Neural cell (in vitro differentiated cells): ENCODE measurements at regions not wholly inside any gene's neighbourhood (a gene's known extent, or its start where the extent isn't known, plus 50 kb on each side); places are given as distances from the start of the nearest gene placed in this dataset.

Experiments
- CTCF ChIP-seq: fragments of 450-650 bp; IDR thresholded peaks from 2 replicates; pipeline ENCODE4 v1.5.1; 2014; ENCODE audit warnings: antibody characterized with exemption, mild to moderate bottlenecking, moderate library complexity; ENCODE audit not compliant: poor library complexity, severe bottlenecking
- EP300 ChIP-seq: fragments of 450-650 bp; conservative IDR thresholded peaks from 2 replicates; pipeline ENCODE4 v1.6.1; 2014; ENCODE audit warnings: antibody characterized with exemption, mild to moderate bottlenecking, moderate library complexity; ENCODE audit not compliant: poor library complexity, severe bottlenecking
- EZH2 ChIP-seq: fragments of 200-600, 300-800 bp; shearing (Covaris generic), sonication (generic); IDR thresholded peaks from 2 replicates; pipeline ENCODE4 v1.6.1; 2014; ENCODE audit warnings: antibody characterized with exemption, low read length, borderline replicate concordance, mild to moderate bottlenecking; ENCODE audit not compliant: insufficient read depth, poor library complexity, severe bottlenecking
- MXI1 ChIP-seq: fragments of 450-650 bp; conservative IDR thresholded peaks from 2 replicates; pipeline ENCODE4 v1.6.1; 2014; ENCODE audit warnings: antibody characterized with exemption, mild to moderate bottlenecking; ENCODE audit not compliant: poor library complexity, severe bottlenecking
- POLR2AphosphoS5 ChIP-seq: IDR thresholded peaks from 2 replicates; pipeline ENCODE4 v1.6.1; 2012
- RAD21 ChIP-seq: fragments of 450-650 bp; conservative IDR thresholded peaks from 2 replicates; pipeline ENCODE4 v1.6.1; 2014; ENCODE audit warnings: antibody characterized with exemption, mild to moderate bottlenecking, moderate library complexity
- REST ChIP-seq: IDR thresholded peaks from 2 replicates; pipeline ENCODE4 v1.6.1; 2012; ENCODE audit warnings: borderline replicate concordance
- TAF1 ChIP-seq: IDR thresholded peaks from 2 replicates; pipeline ENCODE4 v1.6.1; 2012; ENCODE audit warnings: low read depth

- TF ChIP-seq CTCF, result no peak
- no peak for TF ChIP-seq REST
- TF ChIP-seq TAF1, result no peak
- TF ChIP-seq POLR2AphosphoS5, result no peak
- no peak for TF ChIP-seq MXI1
- TF ChIP-seq EP300, result no peak
- no peak for TF ChIP-seq EZH2
- no peak for TF ChIP-seq RAD21
These were observed 291.7 kb upstream of the SPTLC3 start for GRCh38 chr20:12717061-12717460.
